ENCODE measurements at regions not wholly inside any gene's neighbourhood (a gene's known extent, or its start where the extent isn't known, plus 50 kb on each side); places are given as distances from the start of the nearest gene placed in this dataset.
A peak's percentile ranks its signal among the peaks of the same experiment; 100 is the strongest.

DNA sequence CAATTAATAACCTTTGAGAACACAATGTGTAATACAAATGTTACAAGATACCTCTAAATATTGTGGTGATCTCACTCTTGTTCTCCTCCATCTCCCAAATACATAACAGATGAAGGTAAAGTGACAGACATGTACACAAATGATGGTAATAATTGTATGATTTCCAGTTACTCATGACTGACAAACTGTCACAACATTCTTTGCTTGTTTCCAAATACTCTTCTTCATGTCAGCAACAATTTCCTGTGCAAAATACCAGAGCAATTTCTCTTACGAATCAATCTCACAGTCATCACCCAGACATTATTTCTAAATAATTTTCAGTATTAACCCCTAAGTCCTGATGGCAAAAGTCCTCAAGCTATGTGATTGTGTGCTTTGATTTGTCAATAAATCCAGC lies 92.9 kb downstream of the RPS12 start:
- no peak overlapping the region for H3K4me3 ChIP-seq
- WGBS, 2 donors, result 42 to 47% methylated on average over 1 of the region's 1 CpG
- no peaks in the 10 kb centered on the region for H3K36me3 ChIP-seq
- H3K4me1 ChIP-seq, result no peaks in the 10 kb centered on the region
- no peaks in the 10 kb centered on the region for H3K27me3 ChIP-seq
- TF ChIP-seq, protein P1, sequence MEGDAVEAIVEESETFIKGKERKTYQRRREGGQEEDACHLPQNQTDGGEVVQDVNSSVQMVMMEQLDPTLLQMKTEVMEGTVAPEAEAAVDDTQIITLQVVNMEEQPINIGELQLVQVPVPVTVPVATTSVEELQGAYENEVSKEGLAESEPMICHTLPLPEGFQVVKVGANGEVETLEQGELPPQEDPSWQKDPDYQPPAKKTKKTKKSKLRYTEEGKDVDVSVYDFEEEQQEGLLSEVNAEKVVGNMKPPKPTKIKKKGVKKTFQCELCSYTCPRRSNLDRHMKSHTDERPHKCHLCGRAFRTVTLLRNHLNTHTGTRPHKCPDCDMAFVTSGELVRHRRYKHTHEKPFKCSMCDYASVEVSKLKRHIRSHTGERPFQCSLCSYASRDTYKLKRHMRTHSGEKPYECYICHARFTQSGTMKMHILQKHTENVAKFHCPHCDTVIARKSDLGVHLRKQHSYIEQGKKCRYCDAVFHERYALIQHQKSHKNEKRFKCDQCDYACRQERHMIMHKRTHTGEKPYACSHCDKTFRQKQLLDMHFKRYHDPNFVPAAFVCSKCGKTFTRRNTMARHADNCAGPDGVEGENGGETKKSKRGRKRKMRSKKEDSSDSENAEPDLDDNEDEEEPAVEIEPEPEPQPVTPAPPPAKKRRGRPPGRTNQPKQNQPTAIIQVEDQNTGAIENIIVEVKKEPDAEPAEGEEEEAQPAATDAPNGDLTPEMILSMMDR (IDR thresholded peaks at IDR 0.05), result no peak
- no peak for TF ChIP-seq POLR2A (IDR thresholded peaks at IDR 0.05)
- intact Hi-C loops (cut with DNase I), result no loop called here
- H3K9me3 ChIP-seq, result no peaks in the 10 kb centered on the region
- no peak overlapping the region for H3K27ac ChIP-seq
- no peak for DNase-seq

DNA sequence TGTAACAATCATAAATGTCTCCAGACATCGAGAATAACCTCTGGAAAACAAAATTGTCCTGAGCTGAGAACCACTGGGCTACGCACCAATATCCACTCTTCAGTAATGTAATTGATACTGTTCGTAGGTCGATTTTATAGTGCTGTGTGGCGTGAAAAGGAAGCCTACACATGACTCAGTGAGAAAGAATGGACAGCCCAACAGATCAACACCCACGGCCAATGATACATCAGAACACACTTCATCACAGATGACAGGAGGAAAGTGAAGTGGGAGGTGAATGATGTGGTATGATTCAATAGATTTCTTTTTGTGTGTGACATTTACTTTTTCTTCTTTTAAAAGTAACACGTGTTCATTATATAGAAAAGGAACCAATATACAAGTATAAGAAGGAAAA lies 93.5 kb downstream of the RPS12 start:
- H3K36me3 ChIP-seq, result no peaks in the 10 kb centered on the region
- intact Hi-C loops (cut with DNase I), result no loop called here
- 62 to 66% methylated on average over 7 of the region's 7 CpGs for WGBS, 2 donors
- H3K27me3 ChIP-seq, result no peaks in the 10 kb centered on the region
- DNase-seq, result no peak
- no peak overlapping the region for H3K27ac ChIP-seq
- no peak for TF ChIP-seq POLR2A (IDR thresholded peaks at IDR 0.05)
- TF ChIP-seq, protein P1 (IDR thresholded peaks at IDR 0.05), result no peak
- H3K4me1 ChIP-seq, result no peaks in the 10 kb centered on the region
- H3K9me3 ChIP-seq, result no peaks in the 10 kb centered on the region
- H3K4me3 ChIP-seq, result no peak overlapping the region

DNA sequence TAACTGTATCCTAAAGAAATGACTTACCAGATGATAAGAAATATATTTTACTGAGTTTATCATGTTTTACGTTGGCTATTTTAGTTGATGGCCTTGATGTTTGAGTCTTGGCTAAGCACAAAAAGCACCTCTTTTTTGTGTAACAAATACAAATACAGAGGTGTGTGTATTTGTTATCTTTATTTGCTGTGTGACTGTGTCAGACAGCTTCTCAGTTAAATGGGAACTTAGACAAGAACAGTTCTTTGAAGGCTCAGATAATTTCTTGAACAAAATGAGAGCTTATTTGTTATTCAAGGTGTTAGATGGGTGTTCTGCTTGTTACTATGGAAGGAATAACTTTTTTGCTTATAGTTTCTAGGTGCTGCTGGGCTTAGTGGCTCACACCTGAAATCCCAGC lies 95.4 kb downstream of the RPS12 start:
- no peak for DNase-seq
- no peak for TF ChIP-seq POLR2A (IDR thresholded peaks at IDR 0.05)
- TF ChIP-seq, protein P1 (IDR thresholded peaks at IDR 0.05), result no peak

DNA sequence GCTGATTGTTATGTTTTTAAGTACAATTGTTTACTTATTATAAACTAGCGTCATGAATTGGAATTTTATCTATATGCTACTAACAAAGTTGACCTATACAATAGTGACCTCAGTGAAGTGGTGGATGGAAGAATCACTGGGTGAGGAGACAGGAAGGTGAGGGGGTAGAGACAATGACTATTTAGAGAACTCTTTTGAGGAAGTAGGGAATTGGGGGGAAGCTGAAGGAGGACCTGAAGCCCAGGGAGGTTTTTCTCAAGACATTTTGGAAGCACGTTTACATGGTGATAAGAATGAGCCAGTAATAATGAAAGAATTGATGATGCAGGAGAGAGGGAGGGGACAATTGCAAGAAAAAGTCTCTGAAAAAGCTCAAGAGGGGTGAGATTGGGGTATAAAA lies 96.4 kb downstream of the RPS12 start:
- H3K9me3 ChIP-seq, result no peaks in the 10 kb centered on the region
- no peak overlapping the region for H3K4me3 ChIP-seq
- DNase-seq, result no peak
- TF ChIP-seq, protein P1 (IDR thresholded peaks at IDR 0.05), result no peak
- TF ChIP-seq POLR2A (IDR thresholded peaks at IDR 0.05), result no peak
- H3K4me1 ChIP-seq, result no peaks in the 10 kb centered on the region
- WGBS, 2 donors, result 40 to 41% methylated on average over 2 of the region's 2 CpGs
- no peaks in the 10 kb centered on the region for H3K27me3 ChIP-seq
- H3K27ac ChIP-seq, result no peak overlapping the region
- intact Hi-C loops (cut with DNase I), result no loop called here
- no peaks in the 10 kb centered on the region for H3K36me3 ChIP-seq

More for the DNA sequence above, 95.4 kb downstream of the RPS12 start:
- Histone ChIP-seq H3K9me3 (no peaks in the 10 kb centered on the region), H3K36me3 (no peaks in the 10 kb centered on the region), H3K4me3 (no peak overlapping the region), H3K27me3 (no peaks in the 10 kb centered on the region), H3K27ac (no peak overlapping the region), H3K4me1 (no peaks in the 10 kb centered on the region)
- 42 to 69% methylated on average over 1 of the region's 1 CpG for WGBS, 2 donors
- intact Hi-C loops (cut with DNase I), result no loop called here

DNA sequence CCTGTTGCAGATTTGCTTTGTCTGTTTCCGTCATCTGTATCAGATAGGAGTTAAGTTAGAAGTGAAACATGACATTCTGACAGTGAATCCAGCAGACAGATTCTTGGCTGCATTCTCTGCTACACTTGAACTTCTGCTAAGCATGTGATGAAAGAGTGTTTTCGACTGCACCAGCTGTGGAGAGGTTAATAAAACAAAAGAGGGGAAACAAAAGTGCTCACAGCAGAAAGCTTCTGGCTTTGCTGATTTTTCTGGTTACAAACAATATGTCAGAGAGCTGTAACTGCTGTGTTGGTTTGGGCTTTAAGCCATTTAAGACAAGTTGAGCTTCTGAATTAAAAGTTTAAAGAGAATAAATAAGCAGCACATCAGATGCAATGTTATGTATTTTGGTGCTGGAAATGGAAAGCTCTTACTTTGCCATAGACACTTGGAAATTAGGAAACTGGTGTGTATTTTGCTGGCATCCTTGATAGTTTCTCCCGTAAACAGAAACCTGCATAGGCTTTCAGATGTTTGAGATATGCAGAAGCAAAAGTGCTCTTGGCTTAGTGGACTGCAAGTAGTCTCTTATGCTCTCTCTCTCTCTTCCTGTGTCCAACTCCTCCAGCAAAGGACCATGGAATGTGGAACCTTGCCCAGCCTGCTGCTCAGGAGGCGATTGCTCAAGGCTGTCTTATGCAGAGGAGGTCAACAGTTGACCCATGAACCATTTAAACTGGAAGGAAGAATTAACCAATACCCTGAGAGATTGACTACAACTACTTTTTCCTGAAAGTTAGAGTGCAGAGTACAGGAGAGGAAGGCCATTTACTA lies 104.9 kb downstream of the RPS12 start:
- intact Hi-C loops (cut with DNase I), result no loop called here
- Histone ChIP-seq H3K9me3 (no peaks in the 10 kb centered on the region), H3K36me3 (no peaks in the 10 kb centered on the region), H3K4me3 (no peak overlapping the region), H3K4me1 (peaks cover 0 to 16% (median 0%) of the 10 kb centered on the region in 3 donors), H3K27me3 (no peaks in the 10 kb centered on the region), H3K27ac (peak overlapping the region in 2 of 4 donors; percentile 18 to 57)
- DNase-seq, result no peak
- 13 to 19% methylated on average over 4 of the region's 4 CpGs for WGBS, 2 donors
- no peak for TF ChIP-seq POLR2A (IDR thresholded peaks at IDR 0.05)
- TF ChIP-seq, protein P1 (IDR thresholded peaks at IDR 0.05), result no peak
